WTC11 (cell line): ENCODE measurements at regions not wholly inside any gene's neighbourhood (a gene's known extent, or its start where the extent isn't known, plus 50 kb on each side); places are given as distances from the start of the nearest gene placed in this dataset.

ENCODE experiments used
- CTCF ChIP-seq: fragments of 200-600 bp; IDR thresholded peaks from 2 replicates; pipeline ENCODE4 v1.8.0; 2022; ENCODE audit warnings: antibody characterized with exemption
- FOXK1 ChIP-seq: sonication (generic); formaldehyde crosslinking; IDR thresholded peaks from 2 replicates; pipeline ENCODE4 v1.8.0; 2022; ENCODE audit warnings: mild to moderate bottlenecking, moderate library complexity, missing genetic modification reagents
- HMGA2 ChIP-seq: fragments of 250-450 bp; sonication (Bioruptor Pico); IDR thresholded peaks from 2 replicates; pipeline ENCODE4 v1.4.0; 2021; ENCODE audit warnings: mild to moderate bottlenecking, moderate library complexity
- MAX ChIP-seq: sonication (generic); formaldehyde crosslinking; IDR thresholded peaks from 2 replicates; pipeline ENCODE4 v1.8.0; 2022; ENCODE audit warnings: mild to moderate bottlenecking, missing genetic modification reagents
- ZNF263 ChIP-seq: sonication (generic); formaldehyde crosslinking; IDR thresholded peaks from 2 replicates; pipeline ENCODE4 v1.8.1; 2022; ENCODE audit warnings: low read depth, mild to moderate bottlenecking, moderate library complexity, missing genetic modification reagents
- ZNF317 ChIP-seq: sonication (generic); formaldehyde crosslinking; IDR thresholded peaks from 2 replicates; pipeline ENCODE4 v1.8.1; 2023; ENCODE audit warnings: low read depth, mild to moderate bottlenecking, moderate library complexity, missing genetic modification reagents, borderline replicate concordance

GRCh38 chr10:42690449-42691360 lies 52.3 kb upstream of the ZNF33B start:
- TF ChIP-seq ZNF317 (no peak), CTCF (peak; percentile 16; the same call in 1 of the 2 replicates), HMGA2 (CRISPR knock-in tag) (no peak), MAX (CRISPR knock-in tag) (no peak), FOXK1 (CRISPR knock-in tag) (no peak), ZNF263 (CRISPR knock-in tag) (no peak)
